C4-2B (cell line): ENCODE measurements at regions not wholly inside any gene's neighbourhood (a gene's known extent, or its start where the extent isn't known, plus 50 kb on each side); places are given as distances from the start of the nearest gene placed in this dataset.

Experiments
- H3K27ac ChIP-seq: fragments of 450-650 bp; 2 replicates; pipeline ENCODE4 v1.5.1; 2017
- CTCF ChIP-seq: fragments of 450-650 bp; conservative IDR thresholded peaks from 2 replicates; pipeline ENCODE4 v1.5.1; 2017; ENCODE audit warnings: mild to moderate bottlenecking
- ZFX ChIP-seq: fragments of 450-650 bp; IDR thresholded peaks from 2 replicates; pipeline ENCODE4 v1.6.1; 2017

GRCh38 chr1:106817575-106817974, 238.9 kb upstream of the PRMT6 start:
- TF ChIP-seq ZFX, result no peak
- no peak for TF ChIP-seq CTCF

GRCh38 chr1:106831511-106831910, 225.0 kb upstream of the PRMT6 start:
- H3K27ac ChIP-seq, result no peak overlapping the region
- no peak for TF ChIP-seq CTCF
- TF ChIP-seq ZFX, result no peak

More at GRCh38 chr1:106817575-106817974, 238.9 kb upstream of the PRMT6 start:
- H3K27ac ChIP-seq, result no peak overlapping the region

- no peak overlapping the region for H3K27ac ChIP-seq
- TF ChIP-seq CTCF (no peak), ZFX (no peak)
These were observed 219.8 kb upstream of the PRMT6 start for GRCh38 chr1:106836708-106837107.

- TF ChIP-seq ZFX, result no peak
- TF ChIP-seq CTCF, result no peak
- H3K27ac ChIP-seq, result no peak overlapping the region
These were observed 213.0 kb upstream of the PRMT6 start for GRCh38 chr1:106843518-106843917.

GRCh38 chr1:106846656-106847055, 209.8 kb upstream of the PRMT6 start:
- TF ChIP-seq ZFX, result no peak
- no peak for TF ChIP-seq CTCF
- no peak overlapping the region for H3K27ac ChIP-seq

- H3K27ac ChIP-seq, result no peak overlapping the region
- TF ChIP-seq CTCF, result no peak
- no peak for TF ChIP-seq ZFX
These were observed 195.4 kb upstream of the PRMT6 start for GRCh38 chr1:106861110-106861509.

- TF ChIP-seq CTCF, result no peak
- TF ChIP-seq ZFX, result no peak
- no peak overlapping the region for H3K27ac ChIP-seq
These were observed 187.6 kb upstream of the PRMT6 start for GRCh38 chr1:106868828-106869227.
